Endodermal cell (in vitro differentiated cells): ENCODE measurements at regions not wholly inside any gene's neighbourhood (a gene's known extent, or its start where the extent isn't known, plus 50 kb on each side); places are given as distances from the start of the nearest gene placed in this dataset.
"Not testable (repeated sequence)": the region's sequence is repeated elsewhere in the genome, so short reads cannot be mapped to it uniquely, and the experiment has no call there.

Experiments
- DNase-seq: peaks from one replicate; pipeline ENCODE4 v3.0.0-alpha.2; 2017
- H3K27ac ChIP-seq: 2 replicates; pipeline ENCODE4 v1.5.1; 2013; ENCODE audit warnings: mild to moderate bottlenecking, low read depth, low read length, moderate library complexity
- H3K27me3 ChIP-seq: 2 replicates; pipeline ENCODE4 v1.6.1; 2013; ENCODE audit warnings: mild to moderate bottlenecking, low read length, moderate library complexity; ENCODE audit not compliant: insufficient read depth, control insufficient read depth, poor library complexity, severe bottlenecking
- H3K36me3 ChIP-seq: 2 replicates; pipeline ENCODE4 v1.7.0; 2013; ENCODE audit warnings: mild to moderate bottlenecking, low read length, moderate library complexity; ENCODE audit not compliant: control insufficient read depth, insufficient read depth
- H3K4me1 ChIP-seq: one replicate; pipeline ENCODE4 v1.7.0; 2013; ENCODE audit warnings: low read length; ENCODE audit not compliant: control insufficient read depth, insufficient read depth
- H3K4me3 ChIP-seq: 2 replicates; pipeline ENCODE4 v1.5.1; 2013; ENCODE audit warnings: mild to moderate bottlenecking, low read length, moderate library complexity
- H3K9ac ChIP-seq: 2 replicates; pipeline ENCODE4 v1.6.1; 2013; ENCODE audit warnings: mild to moderate bottlenecking, low read length, moderate library complexity; ENCODE audit not compliant: poor library complexity, severe bottlenecking; ENCODE audit errors: extremely low read depth
- H3K9me3 ChIP-seq: 2 replicates; pipeline ENCODE4 v1.6.1; 2013; ENCODE audit warnings: mild to moderate bottlenecking, low read length, moderate library complexity; ENCODE audit not compliant: control insufficient read depth
- H3K27ac Mint-ChIP-seq: 2 replicates; pipeline ENCODE4 v1.8.0; 2020; ENCODE audit warnings: mixed read lengths
- H3K27me3 Mint-ChIP-seq: 2 replicates; pipeline ENCODE4 v1.8.0; 2021; ENCODE audit warnings: mild to moderate bottlenecking, mixed read lengths; ENCODE audit not compliant: insufficient read depth
- H3K36me3 Mint-ChIP-seq: 2 replicates; pipeline ENCODE4 v1.8.0; 2020; ENCODE audit warnings: low read depth, mixed read lengths
- H3K4me1 Mint-ChIP-seq: 2 replicates; pipeline ENCODE4 v1.8.0; 2020; ENCODE audit warnings: mixed read lengths
- H3K4me3 Mint-ChIP-seq: 2 replicates; pipeline ENCODE4 v1.8.0; 2020; ENCODE audit warnings: mild to moderate bottlenecking, moderate library complexity, mixed read lengths
- H3K9me3 Mint-ChIP-seq: 2 replicates; pipeline ENCODE4 v1.8.0; 2020; ENCODE audit warnings: mild to moderate bottlenecking, mixed read lengths
- CTCF ChIP-seq: fragments of 200-600 bp; sonication (generic); conservative IDR thresholded peaks from 2 replicates; pipeline ENCODE4 v1.5.0; 2021; ENCODE audit warnings: antibody characterized with exemption, mild to moderate bottlenecking
- WGBS, 2 experiments: methylation state at CpG; one replicate each; pipeline versions ENCODE4 v1.1.5 to v1.1.7; 2013; ENCODE audit warnings: missing lambda C conversion rate in 2 of 2, mixed read lengths in 1 of 2; ENCODE audit not compliant: insufficient coverage in 1 of 2, insufficient read length in 1 of 2; 5-methylcytosine and 5-hydroxymethylcytosine counted together

- peaks cover 13% of the 10 kb centered on the region for H3K27me3 Mint-ChIP-seq
- 87 to 91% methylated on average over 14 to 23 of the region's 23 CpGs for WGBS, 2 experiments
These were observed 145.8 kb downstream of the GPCPD1 start for GRCh38 chr20:5464901-5465603.

GRCh38 chr20:5463007-5463686, 146.4 kb upstream of the PROKR2 start:
- 78 to 90% methylated on average over 4 to 8 of the region's 8 CpGs for WGBS, 2 experiments
- H3K27me3 ChIP-seq = no peaks in the 10 kb centered on the region
- no peaks in the 10 kb centered on the region for H3K4me1 Mint-ChIP-seq
- no peak for DNase-seq
- peaks cover 26% of the 10 kb centered on the region for H3K9me3 Mint-ChIP-seq
- no peaks in the 10 kb centered on the region for H3K36me3 ChIP-seq
- H3K4me1 ChIP-seq = no peaks in the 10 kb centered on the region
- no peaks in the 10 kb centered on the region for H3K36me3 Mint-ChIP-seq
- no peak overlapping the region for H3K9ac ChIP-seq
- H3K4me3 Mint-ChIP-seq = no peak overlapping the region
- no peak overlapping the region for H3K27ac ChIP-seq
- no peak overlapping the region for H3K4me3 ChIP-seq
- TF ChIP-seq CTCF = no peak
- H3K9me3 ChIP-seq = no peaks in the 10 kb centered on the region
- H3K27me3 Mint-ChIP-seq = peaks cover 20% of the 10 kb centered on the region
- H3K27ac Mint-ChIP-seq = no peak overlapping the region

More at GRCh38 chr20:5464901-5465603, 145.8 kb downstream of the GPCPD1 start:
- Mint-ChIP-seq H3K36me3 (no peaks in the 10 kb centered on the region), H3K9me3 (peaks cover 12% of the 10 kb centered on the region), H3K4me3 (no peak overlapping the region), H3K27ac (no peak overlapping the region), H3K4me1 (no peaks in the 10 kb centered on the region)
- no peak for DNase-seq
- Histone ChIP-seq H3K27ac (no peak overlapping the region), H3K9me3 (no peaks in the 10 kb centered on the region), H3K4me1 (no peaks in the 10 kb centered on the region), H3K36me3 (no peaks in the 10 kb centered on the region), H3K4me3 (no peak overlapping the region), H3K9ac (no peak overlapping the region), H3K27me3 (no peaks in the 10 kb centered on the region)
- TF ChIP-seq CTCF = no peak

- H3K27ac ChIP-seq, H3K9ac ChIP-seq, H3K27me3 Mint-ChIP-seq, H3K36me3 Mint-ChIP-seq, H3K4me3 ChIP-seq, H3K27me3 ChIP-seq, H3K36me3 ChIP-seq, H3K27ac Mint-ChIP-seq, H3K9me3 ChIP-seq, DNase-seq, H3K4me3 Mint-ChIP-seq, H3K4me1 ChIP-seq, H3K4me1 Mint-ChIP-seq: not testable (repeated sequence)
- H3K9me3 Mint-ChIP-seq = peaks cover 29% of the 10 kb centered on the region
- 87 to 100% methylated on average over 1 to 6 of the region's 7 CpGs for WGBS, 2 experiments
These were observed 137.0 kb upstream of the PROKR2 start for GRCh38 chr20:5453745-5454144.

GRCh38 chr20:5453316-5453715, 136.6 kb upstream of the PROKR2 start:
- H3K9ac ChIP-seq, H3K4me3 ChIP-seq, H3K36me3 Mint-ChIP-seq, H3K9me3 ChIP-seq, H3K4me1 Mint-ChIP-seq, H3K27ac ChIP-seq, DNase-seq, H3K27me3 ChIP-seq, H3K4me3 Mint-ChIP-seq, H3K27ac Mint-ChIP-seq, H3K36me3 ChIP-seq, H3K4me1 ChIP-seq, H3K27me3 Mint-ChIP-seq: not testable (repeated sequence)
- WGBS, 2 experiments = 93 to 100% methylated on average over 4 to 29 of the region's 38 CpGs
- H3K9me3 Mint-ChIP-seq = peaks cover 28% of the 10 kb centered on the region

GRCh38 chr20:5452691-5453090, 135.9 kb upstream of the PROKR2 start:
- not testable (repeated sequence) for H3K4me3 Mint-ChIP-seq, H3K36me3 ChIP-seq, H3K9me3 ChIP-seq, H3K27me3 Mint-ChIP-seq, H3K36me3 Mint-ChIP-seq, H3K27me3 ChIP-seq, H3K27ac ChIP-seq, H3K4me1 Mint-ChIP-seq, H3K9ac ChIP-seq, H3K27ac Mint-ChIP-seq, H3K4me3 ChIP-seq, H3K4me1 ChIP-seq, DNase-seq
- WGBS, 2 experiments = 91 to 100% methylated on average over 2 to 21 of the region's 30 CpGs
- peaks cover 24% of the 10 kb centered on the region for H3K9me3 Mint-ChIP-seq
